ENCODE measurements at regions not wholly inside any gene's neighbourhood (a gene's known extent, or its start where the extent isn't known, plus 50 kb on each side); places are given as distances from the start of the nearest gene placed in this dataset.

DNA sequence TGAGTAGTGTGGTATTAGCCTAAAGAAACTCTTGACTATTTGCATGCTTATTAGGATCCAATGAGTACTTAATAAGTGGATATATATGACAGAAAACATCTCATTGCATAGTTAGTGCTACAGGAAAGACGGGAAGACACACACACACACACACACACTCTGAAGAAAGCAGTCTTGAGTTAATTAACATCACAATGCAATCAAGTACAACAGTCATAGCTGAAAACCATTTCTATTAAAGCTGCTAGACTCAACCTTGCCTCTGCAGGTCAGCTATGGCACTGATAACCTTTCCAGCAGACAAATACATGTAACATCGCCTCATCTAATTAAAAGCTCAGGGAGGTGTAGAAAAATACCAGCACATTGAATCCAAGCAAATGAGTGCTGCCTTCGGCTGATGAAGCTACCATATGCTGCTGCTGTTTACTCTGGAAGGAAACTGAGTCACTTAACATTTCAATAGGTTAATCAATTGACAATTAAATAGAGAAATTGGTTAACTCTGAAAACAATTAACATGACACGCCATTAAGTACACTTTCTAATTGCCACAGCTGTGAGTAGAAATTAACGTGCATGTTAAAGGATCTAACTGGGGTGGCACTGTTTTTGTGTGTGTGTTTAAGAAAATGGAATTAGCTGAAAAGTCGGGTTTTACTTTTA is 93.2 kb upstream of the OTX2 start:
- Histone ChIP-seq H2BK15ac (ENCODE audit: low read depth, low read length) (no peak overlapping the region), H4K20me1 (ENCODE audit: control insufficient read depth, insufficient read depth, insufficient read length) (no peaks in the 10 kb centered on the region), H3K79me2 (ENCODE audit: insufficient read depth, low read length) (no peaks in the 10 kb centered on the region), H3T11ph (ENCODE audit: low read length) (no peak overlapping the region), H3K27ac (ENCODE audit: insufficient read length, low read depth, low read length) (peak overlapping the region; percentile 60), H3K14ac (ENCODE audit: insufficient read depth, low read length) (no peak overlapping the region), H3K4me1 (ENCODE audit: insufficient read depth, low read length) (peaks cover 22% of the 10 kb centered on the region), H3K9me3 (ENCODE audit: control insufficient read depth, low read depth, low read length) (no peaks in the 10 kb centered on the region), H3K79me1 (ENCODE audit: insufficient read depth, low read depth, low read length, poor library complexity, severe bottlenecking) (no peaks in the 10 kb centered on the region), H2BK12ac (ENCODE audit: insufficient read length, low read depth, low read length) (no peak overlapping the region), H4K5ac (ENCODE audit: insufficient read length, low read depth, low read length) (no peak overlapping the region), H2AK5ac (ENCODE audit: insufficient read length, low read length) (no peak overlapping the region), H2BK120ac (ENCODE audit: low read depth, low read length, poor library complexity, severe bottlenecking) (no peak overlapping the region), H3K9ac (ENCODE audit: extremely low read depth, insufficient read length, low read length) (no peak overlapping the region), H2BK5ac (ENCODE audit: insufficient read length, low read length) (no peak overlapping the region), H3K27me3 (ENCODE audit: insufficient read depth, low read length) (no peaks in the 10 kb centered on the region; the same call in 1 of the 2 replicates), H3K4ac (ENCODE audit: low read depth, low read length) (no peak overlapping the region; the same call in 1 of the 2 replicates), H3K18ac (ENCODE audit: insufficient read length, low read depth, low read length) (no peak overlapping the region), H3K23ac (ENCODE audit: insufficient read length, low read depth, low read length) (no peak overlapping the region), H2AFZ (ENCODE audit: low read length) (no peak overlapping the region), H4K91ac (ENCODE audit: insufficient read length, low read depth, low read length) (no peak overlapping the region), H3K56ac (ENCODE audit: insufficient read length, low read depth, low read length) (no peak overlapping the region), H3K23me2 (ENCODE audit: insufficient read length, low read depth, low read length, poor library complexity, severe bottlenecking) (no peaks in the 10 kb centered on the region), H2BK20ac (ENCODE audit: low read depth, low read length, poor library complexity, severe bottlenecking) (no peak overlapping the region), H4K8ac (replicated peaks; ENCODE audit: insufficient read length, low read depth, low read length) (no peak overlapping the region), H3K4me2 (ENCODE audit: insufficient read depth, insufficient read length, low read length) (peak overlapping the region; percentile 50)
- no peak for TF ChIP-seq CTCF (conservative IDR thresholded peaks at IDR 0.05)
- WGBS (ENCODE audit: extremely low coverage, insufficient read length, low lambda C conversion rate): no CpG with 5 or more reads among the region's 6 CpGs
- no peak for DNase-seq
- H3K36me3 Mint-ChIP-seq (ENCODE audit: insufficient read depth in 1 of 3, low read depth in 3 of 3): peaks cover 0 to 6% (median 0%) of the 10 kb centered on the region in 3 experiments; a peak in 2 of 7 replicates
- H3K27ac Mint-ChIP-seq: peak overlapping the region; percentile 1 to 99 (median 96); a peak in 6 of 7 replicates
- H3K4me1 Mint-ChIP-seq: peaks cover 73 to 77% of the 10 kb centered on the region in 2 experiments
- H3K9me3 Mint-ChIP-seq: peaks cover 0 to 6% of the 10 kb centered on the region in 2 experiments; a peak in 3 of 5 replicates
- peak overlapping the region; percentile 3 to 32; a peak in 4 of 5 replicates for H3K4me3 Mint-ChIP-seq
- H3K27me3 Mint-ChIP-seq (ENCODE audit: low read depth): no peaks in the 10 kb centered on the region

All from H9 (cell line).